SK-N-SH treated with all-trans-retinoic acid at 6 μM for 48 hours (cell line): ENCODE measurements at regions not wholly inside any gene's neighbourhood (a gene's known extent, or its start where the extent isn't known, plus 50 kb on each side); places are given as distances from the start of the nearest gene placed in this dataset.

ENCODE experiments used
- ATAC-seq: fragments of 200-7000 bp; cut with Tn5 transposase; 3 replicates; pipeline ENCODE4 v1.9.1; 2020; ENCODE audit warnings: mild to moderate bottlenecking, moderate library complexity
- ARNTL ChIP-seq: fragments of 450-650 bp; formaldehyde crosslinking; IDR thresholded peaks from 2 replicates; pipeline ENCODE4 v1.5.0; 2020; ENCODE audit warnings: low read depth, mild to moderate bottlenecking, moderate library complexity, borderline replicate concordance
- BACH2 ChIP-seq: fragments of 250-450 bp; sonication (Bioruptor Pico); IDR thresholded peaks from 2 replicates; pipeline ENCODE4 v1.9.0; 2021; ENCODE audit warnings: mild to moderate bottlenecking, borderline replicate concordance
- CSDC2 ChIP-seq: fragments of 250-450 bp; sonication (Bioruptor Pico); IDR thresholded peaks from 2 replicates; pipeline ENCODE4 v1.5.0; 2020; ENCODE audit warnings: mild to moderate bottlenecking, moderate library complexity
- ESRRG ChIP-seq: fragments of 250-450 bp; sonication (Bioruptor Pico); IDR thresholded peaks from 2 replicates; pipeline ENCODE4 v1.6.1; 2021; ENCODE audit warnings: mild to moderate bottlenecking
- GLIS3 ChIP-seq: fragments of 250-450 bp; sonication (Bioruptor Pico); IDR thresholded peaks from 2 replicates; pipeline ENCODE4 v1.5.0; 2020; ENCODE audit warnings: mild to moderate bottlenecking, moderate library complexity
- ISL1 ChIP-seq: fragments of 250-450 bp; sonication (Bioruptor Pico); IDR thresholded peaks from 2 replicates; pipeline ENCODE4 v2.1.2; 2022; ENCODE audit warnings: mild to moderate bottlenecking, moderate library complexity
- OSR1 ChIP-seq: fragments of 250-450 bp; sonication (Bioruptor Pico); IDR thresholded peaks from 2 replicates; pipeline ENCODE4 v1.8.0; 2022; ENCODE audit warnings: moderate library complexity, mild to moderate bottlenecking, inconsistent platforms
- RARB ChIP-seq: fragments of 250-450 bp; sonication (Bioruptor Pico); IDR thresholded peaks from 2 replicates; pipeline ENCODE4 v1.8.0; 2021; ENCODE audit warnings: mild to moderate bottlenecking, moderate library complexity
- TOX ChIP-seq: fragments of 250-450 bp; sonication (Bioruptor Pico); IDR thresholded peaks from 2 replicates; pipeline ENCODE4 v1.8.0; 2021; ENCODE audit warnings: mild to moderate bottlenecking, moderate library complexity, borderline replicate concordance
- ZC3H10 ChIP-seq: fragments of 250-450 bp; sonication (Bioruptor Pico); IDR thresholded peaks from 2 replicates; pipeline ENCODE4 v1.5.1; 2021; ENCODE audit warnings: mild to moderate bottlenecking, moderate library complexity
- ZFP30 ChIP-seq: fragments of 450-650 bp; formaldehyde crosslinking; IDR thresholded peaks from 2 replicates; pipeline ENCODE4 v1.5.0; 2022; ENCODE audit warnings: mild to moderate bottlenecking, moderate library complexity
- ZNF8 ChIP-seq: fragments of 450-650 bp; formaldehyde crosslinking; IDR thresholded peaks from 2 replicates; pipeline ENCODE4 v1.5.0; 2020; ENCODE audit warnings: mild to moderate bottlenecking, moderate library complexity
- TF ChIP-seq, protein P1 (sequence below): fragments of 250-450 bp; sonication (Bioruptor Pico); IDR thresholded peaks from 2 replicates; pipeline ENCODE4 v1.8.0; 2020; ENCODE audit warnings: mild to moderate bottlenecking, moderate library complexity, borderline replicate concordance
- TF ChIP-seq, protein P2 (sequence below): fragments of 250-450 bp; sonication (Bioruptor Pico); IDR thresholded peaks from 2 replicates; pipeline ENCODE4 v1.5.1; 2021; ENCODE audit warnings: mild to moderate bottlenecking, moderate library complexity
- TF ChIP-seq, protein P3 (sequence below): fragments of 250-450 bp; sonication (Bioruptor Pico); IDR thresholded peaks from 2 replicates; pipeline ENCODE4 v1.8.0; 2021; ENCODE audit warnings: low read depth, mild to moderate bottlenecking, moderate library complexity, borderline replicate concordance

DNA sequence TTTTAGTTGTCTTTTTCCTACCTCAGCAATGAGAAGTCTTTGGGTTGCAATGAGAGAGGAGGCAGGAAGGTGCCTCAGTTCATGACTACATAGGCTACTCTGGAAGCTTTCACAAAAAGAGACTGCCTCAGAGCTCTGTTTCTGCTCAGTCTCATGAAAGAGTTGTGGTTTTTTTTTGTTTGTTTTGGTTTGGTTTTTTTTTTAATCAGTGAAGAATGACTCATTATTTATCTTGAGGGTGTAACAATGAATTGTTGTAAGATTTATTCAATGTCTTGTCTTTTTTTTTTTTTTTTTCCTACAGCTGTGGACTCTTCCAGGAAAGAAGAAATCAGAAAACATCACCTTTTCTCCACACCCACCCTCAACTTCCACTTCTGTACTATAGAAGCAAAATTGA, 67.5 kb upstream of the CXCL13 start:
- no peak for TF ChIP-seq ZNF8
- TF ChIP-seq, protein P1, sequence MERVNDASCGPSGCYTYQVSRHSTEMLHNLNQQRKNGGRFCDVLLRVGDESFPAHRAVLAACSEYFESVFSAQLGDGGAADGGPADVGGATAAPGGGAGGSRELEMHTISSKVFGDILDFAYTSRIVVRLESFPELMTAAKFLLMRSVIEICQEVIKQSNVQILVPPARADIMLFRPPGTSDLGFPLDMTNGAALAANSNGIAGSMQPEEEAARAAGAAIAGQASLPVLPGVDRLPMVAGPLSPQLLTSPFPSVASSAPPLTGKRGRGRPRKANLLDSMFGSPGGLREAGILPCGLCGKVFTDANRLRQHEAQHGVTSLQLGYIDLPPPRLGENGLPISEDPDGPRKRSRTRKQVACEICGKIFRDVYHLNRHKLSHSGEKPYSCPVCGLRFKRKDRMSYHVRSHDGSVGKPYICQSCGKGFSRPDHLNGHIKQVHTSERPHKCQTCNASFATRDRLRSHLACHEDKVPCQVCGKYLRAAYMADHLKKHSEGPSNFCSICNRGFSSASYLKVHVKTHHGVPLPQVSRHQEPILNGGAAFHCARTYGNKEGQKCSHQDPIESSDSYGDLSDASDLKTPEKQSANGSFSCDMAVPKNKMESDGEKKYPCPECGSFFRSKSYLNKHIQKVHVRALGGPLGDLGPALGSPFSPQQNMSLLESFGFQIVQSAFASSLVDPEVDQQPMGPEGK (CRISPR knock-in tag): no peak
- no peak for TF ChIP-seq RARB (CRISPR knock-in tag)
- no peak for TF ChIP-seq ZC3H10 (CRISPR knock-in tag)
- TF ChIP-seq, protein P2, sequence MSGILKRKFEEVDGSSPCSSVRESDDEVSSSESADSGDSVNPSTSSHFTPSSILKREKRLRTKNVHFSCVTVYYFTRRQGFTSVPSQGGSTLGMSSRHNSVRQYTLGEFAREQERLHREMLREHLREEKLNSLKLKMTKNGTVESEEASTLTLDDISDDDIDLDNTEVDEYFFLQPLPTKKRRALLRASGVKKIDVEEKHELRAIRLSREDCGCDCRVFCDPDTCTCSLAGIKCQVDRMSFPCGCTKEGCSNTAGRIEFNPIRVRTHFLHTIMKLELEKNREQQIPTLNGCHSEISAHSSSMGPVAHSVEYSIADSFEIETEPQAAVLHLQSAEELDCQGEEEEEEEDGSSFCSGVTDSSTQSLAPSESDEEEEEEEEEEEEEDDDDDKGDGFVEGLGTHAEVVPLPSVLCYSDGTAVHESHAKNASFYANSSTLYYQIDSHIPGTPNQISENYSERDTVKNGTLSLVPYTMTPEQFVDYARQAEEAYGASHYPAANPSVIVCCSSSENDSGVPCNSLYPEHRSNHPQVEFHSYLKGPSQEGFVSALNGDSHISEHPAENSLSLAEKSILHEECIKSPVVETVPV (CRISPR knock-in tag): no peak
- TF ChIP-seq ZFP30 (CRISPR knock-in tag): no peak
- TF ChIP-seq OSR1: no peak
- TF ChIP-seq BACH2: no peak
- TF ChIP-seq GLIS3: no peak
- no peak for TF ChIP-seq ISL1 (CRISPR knock-in tag)
- no peak for TF ChIP-seq ESRRG (CRISPR knock-in tag)
- no peak for TF ChIP-seq TOX (CRISPR knock-in tag)
- no peak for ATAC-seq

DNA sequence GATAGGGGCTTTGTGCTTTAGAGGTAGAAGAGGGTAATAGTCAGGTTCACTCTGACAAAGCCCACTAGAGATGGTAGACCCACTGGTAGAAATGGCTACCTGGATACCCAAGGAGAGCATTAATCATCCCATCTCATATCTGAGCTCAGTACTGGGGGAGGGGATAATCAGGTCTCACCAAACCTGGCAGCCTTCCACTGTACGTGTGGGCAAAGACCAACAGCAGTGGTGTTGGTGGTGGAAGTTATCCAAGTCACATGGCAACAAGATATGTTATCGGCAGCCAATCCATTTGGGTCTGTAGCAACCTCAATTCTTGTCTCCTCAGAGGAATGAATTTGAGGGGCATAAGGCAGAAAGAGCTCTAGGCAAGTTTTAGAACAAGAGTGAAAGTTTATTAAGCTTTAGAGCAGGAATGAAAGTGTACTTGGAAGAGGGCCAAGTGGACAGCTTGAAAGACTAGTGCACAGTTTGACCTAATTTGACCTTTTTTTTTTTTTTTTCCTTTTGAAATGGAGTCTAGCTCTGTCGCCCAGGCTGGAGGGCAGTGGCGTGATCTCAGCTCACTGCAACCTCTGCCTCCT, 67.0 kb upstream of the CXCL13 start:
- TF ChIP-seq CSDC2 (CRISPR knock-in tag) (no peak), ARNTL (CRISPR knock-in tag) (no peak), ZNF8 (no peak), ZC3H10 (CRISPR knock-in tag) (no peak), ISL1 (CRISPR knock-in tag) (no peak), ESRRG (CRISPR knock-in tag) (no peak), ZFP30 (CRISPR knock-in tag) (no peak), OSR1 (no peak)
- TF ChIP-seq, protein P2 (CRISPR knock-in tag): no peak
- TF ChIP-seq, protein P3, sequence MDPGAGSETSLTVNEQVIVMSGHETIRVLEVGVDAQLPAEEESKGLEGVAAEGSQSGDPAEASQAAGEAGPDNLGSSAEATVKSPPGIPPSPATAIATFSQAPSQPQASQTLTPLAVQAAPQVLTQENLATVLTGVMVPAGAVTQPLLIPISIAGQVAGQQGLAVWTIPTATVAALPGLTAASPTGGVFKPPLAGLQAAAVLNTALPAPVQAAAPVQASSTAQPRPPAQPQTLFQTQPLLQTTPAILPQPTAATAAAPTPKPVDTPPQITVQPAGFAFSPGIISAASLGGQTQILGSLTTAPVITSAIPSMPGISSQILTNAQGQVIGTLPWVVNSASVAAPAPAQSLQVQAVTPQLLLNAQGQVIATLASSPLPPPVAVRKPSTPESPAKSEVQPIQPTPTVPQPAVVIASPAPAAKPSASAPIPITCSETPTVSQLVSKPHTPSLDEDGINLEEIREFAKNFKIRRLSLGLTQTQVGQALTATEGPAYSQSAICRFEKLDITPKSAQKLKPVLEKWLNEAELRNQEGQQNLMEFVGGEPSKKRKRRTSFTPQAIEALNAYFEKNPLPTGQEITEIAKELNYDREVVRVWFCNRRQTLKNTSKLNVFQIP (CRISPR knock-in tag): no peak
- TF ChIP-seq, protein P1 (CRISPR knock-in tag): no peak
- no peak for ATAC-seq
